ENCODE measurements at regions not wholly inside any gene's neighbourhood (a gene's known extent, or its start where the extent isn't known, plus 50 kb on each side); places are given as distances from the start of the nearest gene placed in this dataset.
"Not testable (repeated sequence)": the region's sequence is repeated elsewhere in the genome, so short reads cannot be mapped to it uniquely, and the experiment has no call there.

DNA sequence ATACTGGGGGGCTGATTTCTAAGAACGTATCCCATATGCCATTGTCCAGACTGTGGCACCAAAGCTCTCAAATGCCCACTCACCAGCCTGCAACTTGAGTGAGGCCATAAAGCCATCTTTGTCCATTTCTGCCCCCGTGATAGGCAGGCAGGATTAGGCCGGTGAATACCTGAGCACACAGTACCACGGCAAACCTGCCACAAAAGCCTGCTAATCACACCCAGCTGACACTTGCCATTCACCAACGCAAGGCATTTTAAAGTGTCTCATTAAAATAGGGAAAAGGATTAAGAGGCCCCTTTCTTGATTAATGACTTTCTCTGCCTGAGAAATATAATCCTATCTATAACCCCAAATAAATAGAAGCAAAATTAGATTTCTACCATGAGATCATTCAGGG is 111.4 kb upstream of the NANOS1 start:
- no peak for DNase-seq

GRCh38 chr10:118918587-118918986 is 110.9 kb upstream of the NANOS1 start:
- peak; percentile 85 for DNase-seq

GRCh38 chr10:118920206-118920605 is 109.3 kb upstream of the NANOS1 start:
- DNase-seq, result no peak

GRCh38 chr10:118922226-118922625 is 107.3 kb upstream of the NANOS1 start:
- no peak for DNase-seq

GRCh38 chr10:118922972-118923371 is 106.5 kb upstream of the NANOS1 start:
- DNase-seq, result no peak

GRCh38 chr10:118924493-118924892 is 105.0 kb upstream of the NANOS1 start:
- no peak for DNase-seq

DNA sequence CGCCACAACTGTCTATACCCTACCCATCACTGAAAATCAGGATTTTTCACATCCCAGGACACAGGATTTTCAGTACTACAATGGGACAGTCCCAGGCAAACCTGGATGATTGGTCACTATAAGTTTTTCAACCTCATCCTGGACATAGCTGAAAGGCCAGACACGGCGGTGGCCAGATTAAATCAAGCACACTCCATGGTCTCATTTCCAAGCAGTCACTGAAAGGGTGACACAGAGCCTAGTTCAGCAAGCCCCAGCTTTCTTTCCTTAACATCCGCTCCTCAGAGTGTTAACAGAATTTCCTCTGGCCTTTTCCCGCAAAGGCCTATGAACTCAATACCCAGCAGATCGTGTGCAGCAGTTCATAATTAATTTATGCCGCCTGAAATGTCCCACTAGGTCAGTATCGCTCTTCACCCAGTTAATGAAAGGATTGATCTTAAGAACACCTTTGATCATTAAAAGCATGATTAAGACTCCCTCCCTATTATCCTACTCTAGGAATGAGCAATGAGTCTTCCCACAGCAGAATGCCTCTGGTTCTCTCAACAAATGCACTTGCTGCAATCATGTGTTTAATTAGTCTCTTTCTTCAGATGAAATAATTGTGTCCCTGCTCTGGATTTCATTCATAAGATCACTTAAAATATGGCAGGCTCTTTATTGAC is 104.0 kb upstream of the NANOS1 start:
- no peak for DNase-seq

GRCh38 chr10:118926072-118926417 is 103.5 kb upstream of the NANOS1 start:
- DNase-seq, result no peak

- no peak for DNase-seq
Observed at GRCh38 chr10:118926441-118926840, 103.1 kb upstream of the NANOS1 start.

- DNase-seq, result no peak
Observed at GRCh38 chr10:118926903-118927302, 102.6 kb upstream of the NANOS1 start.

GRCh38 chr10:118927321-118927720 is 102.2 kb upstream of the NANOS1 start:
- peak; percentile 95 for DNase-seq

- DNase-seq, result no peak
Observed at GRCh38 chr10:118930614-118931013, 98.9 kb upstream of the NANOS1 start.

DNA sequence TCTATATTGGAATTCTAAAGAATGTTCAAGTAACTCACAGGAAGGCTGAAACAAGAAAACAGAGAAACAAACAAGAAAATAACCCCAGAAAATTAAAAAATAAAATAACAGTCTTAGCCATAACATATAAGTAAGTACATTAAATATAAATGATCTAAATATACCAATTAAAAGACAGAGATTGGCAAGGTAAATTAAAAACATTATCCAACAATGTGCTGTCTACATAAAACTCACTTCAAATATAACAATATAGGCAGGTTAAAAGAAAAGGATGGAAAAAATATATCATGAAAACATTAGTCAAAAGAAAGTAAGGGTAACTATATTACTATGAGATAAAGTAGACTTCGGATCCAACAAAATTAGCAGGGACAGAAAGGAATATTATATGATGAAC is 98.1 kb upstream of the NANOS1 start:
- no peak for DNase-seq

- DNase-seq, result not testable (repeated sequence)
Observed at GRCh38 chr10:118932154-118932553, 97.4 kb upstream of the NANOS1 start.

DNA sequence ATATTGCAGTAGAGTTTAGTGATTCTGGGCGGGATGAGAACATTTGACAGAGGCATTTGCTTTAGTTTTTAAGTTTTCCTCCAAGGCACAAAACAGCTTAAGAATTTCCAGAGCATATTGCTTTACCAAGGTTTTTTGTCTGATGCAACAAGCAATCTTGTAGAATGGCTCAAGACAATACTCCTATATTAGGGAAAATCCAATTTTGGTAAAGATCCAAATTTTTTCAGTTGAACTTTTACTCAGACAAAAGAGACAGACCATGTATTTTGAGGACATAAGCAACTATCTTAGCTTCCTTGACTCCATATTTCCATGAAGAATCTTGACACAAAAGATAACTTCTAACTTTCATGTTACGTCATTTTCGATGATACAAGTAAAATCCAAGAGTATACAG is 92.3 kb upstream of the NANOS1 start:
- peak; percentile 30 for DNase-seq

GRCh38 chr10:118939211-118940007 is 90.1 kb upstream of the NANOS1 start:
- peak; percentile 90 for DNase-seq

DNA sequence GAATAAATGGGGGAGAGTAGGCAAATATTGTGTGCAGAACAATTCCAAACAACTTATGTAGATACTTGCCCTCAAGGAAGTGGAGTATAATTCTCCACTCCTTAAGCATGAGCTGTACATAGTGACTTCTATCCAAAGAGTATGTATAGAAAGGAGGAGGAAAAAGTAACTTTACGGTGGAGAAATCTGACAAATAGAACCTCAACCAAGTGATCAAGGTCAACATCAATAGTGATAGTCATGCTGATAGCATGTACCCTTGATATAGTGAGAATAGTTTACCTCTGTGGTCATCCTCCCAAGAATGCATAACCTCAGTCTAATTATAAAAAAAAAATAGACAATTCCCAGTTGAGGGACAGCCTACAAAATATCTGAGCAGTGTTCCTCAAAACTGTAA is 89.1 kb upstream of the NANOS1 start:
- DNase-seq, result no peak

DNA sequence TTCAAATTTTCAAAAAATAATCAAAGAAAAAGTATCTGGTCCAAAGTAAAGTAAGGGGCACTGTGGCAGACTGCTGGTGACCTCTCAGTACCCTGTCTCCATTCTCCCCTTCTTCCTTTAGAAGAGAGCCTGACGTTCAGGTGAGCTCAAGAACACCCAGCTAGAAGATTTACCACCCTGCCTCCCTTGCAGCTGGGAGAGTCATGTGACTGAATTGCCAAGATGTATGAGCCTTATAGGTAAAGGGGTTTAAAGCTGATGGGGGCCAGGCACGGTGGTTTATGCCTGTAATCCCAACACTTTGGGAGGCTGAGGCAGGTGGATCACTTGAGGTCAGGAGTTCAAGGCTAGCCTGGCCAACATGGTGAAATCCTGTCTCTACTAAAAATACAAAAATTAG is 86.3 kb upstream of the NANOS1 start:
- DNase-seq, result no peak

- DNase-seq, result no peak
Observed at GRCh38 chr10:118944959-118945633, 84.4 kb upstream of the NANOS1 start.

DNA sequence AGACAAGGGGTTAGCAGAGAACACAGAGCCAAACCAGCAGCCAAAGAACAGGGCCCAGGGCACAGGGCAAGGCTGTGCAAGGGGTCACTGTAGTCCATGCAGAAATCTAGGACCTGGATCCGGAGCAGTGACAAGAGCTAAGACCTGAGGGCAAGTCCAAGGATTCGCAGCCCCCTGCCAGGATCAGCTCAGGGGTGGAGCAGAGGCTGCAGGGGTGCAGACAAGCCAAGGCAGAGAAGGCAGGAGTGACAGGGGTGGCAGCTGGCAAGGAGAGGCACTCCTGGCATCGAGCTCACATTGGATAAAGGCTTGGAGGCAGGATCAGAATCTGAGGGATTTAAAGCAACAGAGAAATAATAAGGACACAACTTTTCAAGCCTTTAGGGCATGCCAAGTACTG is 80.7 kb upstream of the NANOS1 start:
- DNase-seq, result no peak

- peak; percentile 41 for DNase-seq
Observed at GRCh38 chr10:118950190-118950680, 79.3 kb upstream of the NANOS1 start.

DNA sequence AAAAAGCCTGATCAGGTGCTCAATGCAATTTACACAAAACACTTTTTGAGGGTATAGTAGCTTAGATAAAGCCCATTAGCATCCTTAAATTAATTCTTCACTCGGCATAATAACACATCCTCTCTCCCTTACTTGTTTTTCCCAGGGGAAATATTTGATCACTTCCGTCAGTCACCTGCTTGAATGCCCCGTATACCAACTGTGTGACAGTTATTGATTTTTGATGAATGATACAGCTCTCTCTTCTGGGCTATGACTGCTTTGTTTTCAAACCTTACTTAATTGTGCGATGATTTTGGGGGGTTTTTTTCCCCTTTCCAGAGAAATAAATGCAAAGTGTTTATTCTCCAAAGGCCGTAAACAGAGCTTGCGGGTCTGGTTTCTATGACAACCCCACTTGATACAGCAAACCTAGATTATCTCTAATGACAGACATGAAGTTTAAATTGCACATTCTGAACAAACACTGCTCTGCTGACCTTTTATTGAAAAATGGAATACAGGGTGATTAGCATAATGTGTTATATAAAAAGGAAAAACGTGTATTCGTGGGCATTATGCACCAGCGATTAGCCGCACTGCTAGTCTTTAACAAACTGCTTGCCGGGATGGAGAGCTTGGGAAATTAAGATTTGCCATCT is 78.4 kb upstream of the NANOS1 start:
- DNase-seq, result no peak
